HG03354 (cell line): ENCODE measurements at regions not wholly inside any gene's neighbourhood (a gene's known extent, or its start where the extent isn't known, plus 50 kb on each side); places are given as distances from the start of the nearest gene placed in this dataset.
"Not testable (repeated sequence)": the region's sequence is repeated elsewhere in the genome, so short reads cannot be mapped to it uniquely, and the experiment has no call there.

Source experiments
- ATAC-seq: cut with Tn5 transposase; IDR thresholded peaks from one replicate; pipeline ENCODE4 v1.9.1; 2021; ENCODE audit warnings: mild to moderate bottlenecking; ENCODE audit not compliant: unreplicated experiment, poor library complexity, severe bottlenecking

- no peak for ATAC-seq
Measured at GRCh38 chr2:211176514-211177141, 620.2 kb downstream of the CPS1 start.

- ATAC-seq = no peak
Measured at GRCh38 chr2:211181626-211182025, 625.2 kb downstream of the CPS1 start.

GRCh38 chr2:211187602-211188001, 631.2 kb downstream of the CPS1 start:
- no peak for ATAC-seq

GRCh38 chr2:211203986-211204385, 647.6 kb downstream of the CPS1 start:
- no peak for ATAC-seq

GRCh38 chr2:211204456-211204855, 648.1 kb downstream of the CPS1 start:
- ATAC-seq = no peak

- no peak for ATAC-seq
Measured at GRCh38 chr2:211204902-211205301, 648.5 kb downstream of the CPS1 start.

- ATAC-seq = no peak
Measured at GRCh38 chr2:211205358-211205757, 649.0 kb downstream of the CPS1 start.

GRCh38 chr2:211205836-211206235, 649.4 kb downstream of the CPS1 start:
- ATAC-seq = no peak

GRCh38 chr2:211216221-211216620, 659.8 kb downstream of the CPS1 start:
- ATAC-seq = no peak

GRCh38 chr2:211219548-211219947, 663.1 kb downstream of the CPS1 start:
- not testable (repeated sequence) for ATAC-seq

- ATAC-seq = no peak
Measured at GRCh38 chr2:211225784-211226183, 669.4 kb downstream of the CPS1 start.

- ATAC-seq = no peak
Measured at GRCh38 chr2:211228559-211228958, 672.2 kb downstream of the CPS1 start.

GRCh38 chr2:211237586-211238275, 681.3 kb downstream of the CPS1 start:
- ATAC-seq = no peak

- ATAC-seq = no peak
Measured at GRCh38 chr2:211241891-211242290, 685.5 kb downstream of the CPS1 start.

- no peak for ATAC-seq
Measured at GRCh38 chr2:211247751-211248150, 691.4 kb downstream of the CPS1 start.

- no peak for ATAC-seq
Measured at GRCh38 chr2:211248841-211249240, 692.4 kb downstream of the CPS1 start.

- no peak for ATAC-seq
Measured at GRCh38 chr2:211251016-211251415, 694.6 kb downstream of the CPS1 start.

- no peak for ATAC-seq
Measured at GRCh38 chr2:211258646-211259335, 702.4 kb downstream of the CPS1 start.

GRCh38 chr2:211259831-211260476, 703.6 kb downstream of the CPS1 start:
- ATAC-seq = no peak

GRCh38 chr2:211270257-211270656, 713.9 kb downstream of the CPS1 start:
- ATAC-seq = no peak
